ENCODE measurements at regions not wholly inside any gene's neighbourhood (a gene's known extent, or its start where the extent isn't known, plus 50 kb on each side); places are given as distances from the start of the nearest gene placed in this dataset.

DNA sequence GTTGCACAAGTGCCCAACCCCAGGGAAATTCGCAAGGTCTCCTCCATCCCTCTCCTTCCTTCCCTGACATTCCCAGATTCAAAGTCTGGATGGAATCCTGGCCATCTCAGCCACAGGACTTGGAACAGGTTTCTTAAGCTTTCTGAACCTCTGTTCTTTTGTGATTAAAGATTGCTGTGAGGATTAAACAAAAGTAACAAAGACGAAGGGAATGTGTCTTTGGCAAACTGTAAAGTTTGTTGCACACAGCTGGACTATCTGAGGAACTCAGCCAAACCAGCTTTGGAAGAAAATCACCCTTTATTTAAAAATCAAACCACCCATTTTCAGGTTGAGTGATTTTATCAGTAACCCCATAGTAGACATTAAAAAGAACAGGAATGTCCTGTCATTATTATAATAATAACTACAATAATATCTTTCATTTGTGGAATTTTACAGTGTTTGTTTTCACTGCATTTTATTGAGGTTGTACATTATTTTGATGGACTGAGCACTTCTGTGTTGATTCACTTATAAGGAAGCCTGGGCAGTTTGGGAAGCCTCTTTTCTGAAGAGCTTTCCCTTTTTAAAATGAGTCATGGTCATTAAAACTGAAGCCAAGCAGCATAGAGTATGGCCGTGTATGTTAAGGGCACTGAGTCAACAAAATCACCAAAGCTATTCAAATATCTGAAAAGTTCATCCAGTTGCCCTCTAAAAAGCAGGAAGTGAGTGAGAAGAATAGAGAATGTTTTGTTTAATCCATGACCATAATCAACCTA, 310.2 kb downstream of the AGTPBP1 start:
- TF ChIP-seq, protein P1, sequence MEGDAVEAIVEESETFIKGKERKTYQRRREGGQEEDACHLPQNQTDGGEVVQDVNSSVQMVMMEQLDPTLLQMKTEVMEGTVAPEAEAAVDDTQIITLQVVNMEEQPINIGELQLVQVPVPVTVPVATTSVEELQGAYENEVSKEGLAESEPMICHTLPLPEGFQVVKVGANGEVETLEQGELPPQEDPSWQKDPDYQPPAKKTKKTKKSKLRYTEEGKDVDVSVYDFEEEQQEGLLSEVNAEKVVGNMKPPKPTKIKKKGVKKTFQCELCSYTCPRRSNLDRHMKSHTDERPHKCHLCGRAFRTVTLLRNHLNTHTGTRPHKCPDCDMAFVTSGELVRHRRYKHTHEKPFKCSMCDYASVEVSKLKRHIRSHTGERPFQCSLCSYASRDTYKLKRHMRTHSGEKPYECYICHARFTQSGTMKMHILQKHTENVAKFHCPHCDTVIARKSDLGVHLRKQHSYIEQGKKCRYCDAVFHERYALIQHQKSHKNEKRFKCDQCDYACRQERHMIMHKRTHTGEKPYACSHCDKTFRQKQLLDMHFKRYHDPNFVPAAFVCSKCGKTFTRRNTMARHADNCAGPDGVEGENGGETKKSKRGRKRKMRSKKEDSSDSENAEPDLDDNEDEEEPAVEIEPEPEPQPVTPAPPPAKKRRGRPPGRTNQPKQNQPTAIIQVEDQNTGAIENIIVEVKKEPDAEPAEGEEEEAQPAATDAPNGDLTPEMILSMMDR (optimal IDR thresholded peaks at IDR 0.05 in 1 of 3, IDR thresholded peaks at IDR 0.05 in 1 of 3, conservative IDR thresholded peaks at IDR 0.05 in 1 of 3; ENCODE audit: extremely low read depth in 1 of 3, insufficient read depth in 2 of 3, low read length in 3 of 3) = no peak
- no peak for TF ChIP-seq EZH2 (IDR thresholded peaks at IDR 0.05; ENCODE audit: low read length)
